Activated CD8-positive, alpha-beta memory T cell treated with anti-CD3 and anti-CD28 coated beads, Interleukin-2, amount 10 ng/mL, durations not matched to agents 7 days and 5 days (primary cell): ENCODE measurements at regions not wholly inside any gene's neighbourhood (a gene's known extent, or its start where the extent isn't known, plus 50 kb on each side); places are given as distances from the start of the nearest gene placed in this dataset.

Experiments used
- ATAC-seq: fragments of 150-1000 bp; cut with Tn5 transposase; one replicate; pipeline ENCODE4 v1.10.0; 2021; ENCODE audit warnings: moderate library complexity
- CTCF ChIA-PET: fragments of 350-600 bp; sonication (Branson Sonifier 250); formaldehyde crosslinking; loops from one replicate; lab custom pipeline; 2021; ENCODE audit warnings: antibody characterized with exemption; lab: Charles Lee
- DNase-seq: peaks from one replicate; pipeline ENCODE4 v3.0.0-alpha.2; 2020
- H3K27ac Mint-ChIP-seq: one replicate; pipeline ENCODE4 v1.8.0; 2021; ENCODE audit warnings: mild to moderate bottlenecking, mixed read lengths
- H3K27me3 Mint-ChIP-seq: one replicate; pipeline ENCODE4 v1.8.0; 2021; ENCODE audit warnings: mixed read lengths
- H3K36me3 Mint-ChIP-seq: one replicate; pipeline ENCODE4 v1.8.0; 2021; ENCODE audit warnings: mild to moderate bottlenecking, mixed read lengths
- H3K4me1 Mint-ChIP-seq: one replicate; pipeline ENCODE4 v1.8.0; 2021; ENCODE audit warnings: mixed read lengths
- H3K4me3 Mint-ChIP-seq: one replicate; pipeline ENCODE4 v1.8.0; 2021; ENCODE audit warnings: mild to moderate bottlenecking, moderate library complexity, mixed read lengths
- H3K9me3 Mint-ChIP-seq: one replicate; pipeline ENCODE4 v1.8.0; 2022; ENCODE audit warnings: low read depth, mixed read lengths

- peak; percentile 21 for ATAC-seq
- peaks cover 3% of the 10 kb centered on the region for H3K27me3 Mint-ChIP-seq
Observed at GRCh38 chr5:81852291-81853029, 101.6 kb upstream of the SSBP2 start.

DNA sequence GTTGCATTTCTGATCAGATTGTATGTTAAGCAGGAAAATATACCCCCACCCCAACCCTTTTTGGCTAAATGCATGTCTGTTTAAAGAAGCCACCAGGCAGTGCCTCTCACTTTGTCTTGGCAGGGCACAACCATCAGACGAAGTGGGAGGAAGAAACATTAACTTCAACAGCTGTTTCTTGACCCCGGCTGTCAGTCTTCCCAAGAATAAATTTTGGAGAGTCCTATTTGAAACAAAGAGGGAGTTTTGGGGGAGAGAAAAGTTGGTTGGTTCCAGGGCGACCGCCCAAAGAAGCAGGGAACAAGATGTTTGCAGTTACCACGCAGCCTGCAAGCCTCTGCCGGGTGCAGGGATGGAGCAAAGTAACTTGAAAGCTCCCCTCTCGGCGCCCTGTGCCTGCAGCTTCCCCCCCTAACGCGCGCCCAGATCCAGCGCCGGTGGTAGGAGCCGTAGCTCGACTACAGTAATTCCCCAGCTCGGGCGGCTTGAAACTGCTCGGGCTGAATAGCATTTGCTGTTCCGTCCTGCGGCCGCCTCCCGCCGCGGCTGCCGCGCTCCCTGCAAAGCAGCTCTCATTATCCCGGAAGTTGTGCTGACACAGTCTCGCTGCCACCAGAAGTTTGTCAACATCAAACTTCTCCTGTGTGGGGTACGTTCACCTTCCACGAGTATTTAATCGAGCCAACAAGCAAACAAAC is 100.7 kb upstream of the SSBP2 start:
- peak overlapping the region; percentile 93 for H3K27ac Mint-ChIP-seq
- peak overlapping the region; percentile 80 for H3K4me3 Mint-ChIP-seq
- ATAC-seq (peak; percentile 97), DNase-seq (peak; percentile 93)
- H3K9me3 Mint-ChIP-seq: no peaks in the 10 kb centered on the region
- peaks cover 2% of the 10 kb centered on the region for H3K36me3 Mint-ChIP-seq
- peaks cover 3% of the 10 kb centered on the region for H3K27me3 Mint-ChIP-seq
- H3K4me1 Mint-ChIP-seq: peaks cover 24% of the 10 kb centered on the region
- CTCF ChIA-PET: interaction anchor here (0.8 to 2.5 kb wide), 14 partner anchors 8 to 551 kb away, joined by 3 to 24 read pairs (median 4); partner anchors contain the start of gene SSBP2

More at GRCh38 chr5:81852291-81853029, 101.6 kb upstream of the SSBP2 start:
- Mint-ChIP-seq H3K36me3 (peaks cover 2% of the 10 kb centered on the region), H3K4me1 (peaks cover 24% of the 10 kb centered on the region), H3K4me3 (peak overlapping the region; percentile 80), H3K27ac (peak overlapping the region; percentile 70), H3K9me3 (no peaks in the 10 kb centered on the region)
- no peak for DNase-seq
- CTCF ChIA-PET: interaction anchor here (0.8 to 2.5 kb wide), 10 partner anchors 9 to 552 kb away, joined by 3 to 24 read pairs (median 5); partner anchors contain the start of gene SSBP2

DNA sequence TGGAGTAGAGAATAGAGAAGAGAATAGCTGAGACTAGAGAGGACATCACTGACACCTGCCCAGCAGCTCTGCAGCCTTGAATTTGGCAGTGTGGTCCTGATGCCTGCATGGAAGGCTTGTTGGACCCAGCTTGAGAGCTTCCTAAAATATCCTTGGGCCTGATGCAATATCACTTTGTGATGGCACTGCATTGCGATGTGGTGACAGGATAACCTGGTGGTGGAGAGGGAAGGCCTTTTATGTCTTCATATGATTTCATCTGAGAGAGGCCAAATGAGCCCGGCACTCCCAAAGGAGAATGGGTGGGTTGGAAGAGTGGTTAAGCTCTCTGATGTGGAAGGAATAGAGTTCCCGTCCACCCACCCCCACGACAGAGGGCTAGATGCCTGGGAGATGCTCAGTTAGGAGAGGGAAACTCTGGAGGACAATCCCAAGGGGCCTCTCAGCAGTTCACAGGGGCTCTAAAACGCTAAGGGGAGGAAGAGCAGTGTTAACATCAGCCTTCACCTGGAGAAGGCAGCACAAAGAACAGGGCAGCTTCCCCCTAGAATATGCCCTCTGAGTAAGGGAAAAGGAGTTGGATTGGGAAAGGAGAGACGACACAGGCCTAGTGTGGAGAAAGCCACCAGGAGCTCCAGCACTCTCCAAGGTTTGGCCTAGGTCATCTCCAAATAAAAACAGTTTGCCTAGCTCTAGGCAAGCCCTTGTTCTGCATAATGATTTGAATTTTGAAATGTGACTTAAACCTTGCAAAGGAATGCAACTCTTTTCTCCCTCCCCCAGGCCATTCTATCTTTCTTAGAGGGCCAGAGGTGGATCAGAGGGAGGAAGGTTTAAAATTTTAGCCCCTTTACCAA is 99.8 kb upstream of the SSBP2 start:
- Mint-ChIP-seq H3K4me3 (peak overlapping the region; percentile 80), H3K36me3 (peaks cover 2% of the 10 kb centered on the region), H3K9me3 (no peaks in the 10 kb centered on the region), H3K4me1 (peaks cover 24% of the 10 kb centered on the region), H3K27me3 (peaks cover 3% of the 10 kb centered on the region), H3K27ac (peak overlapping the region; percentile 93)
- DNase-seq: no peak
- CTCF ChIA-PET: interaction anchor here (1.1 to 2.5 kb wide), 11 partner anchors 8 to 550 kb away, joined by 3 to 24 read pairs (median 5); partner anchors contain the start of gene SSBP2
- ATAC-seq: no peak

GRCh38 chr5:81849770-81850367 is 99.0 kb upstream of the SSBP2 start:
- peaks cover 24% of the 10 kb centered on the region for H3K4me1 Mint-ChIP-seq
- H3K4me3 Mint-ChIP-seq: no peak overlapping the region
- H3K27me3 Mint-ChIP-seq: peaks cover 3% of the 10 kb centered on the region
- H3K9me3 Mint-ChIP-seq: no peaks in the 10 kb centered on the region
- CTCF ChIA-PET: interaction anchor here (1.5 to 2.0 kb wide), 2 partner anchors 12 to 99 kb away, joined by 5 to 6 read pairs; partner anchors contain the start of gene SSBP2
- ATAC-seq (no peak), DNase-seq (no peak)
- H3K36me3 Mint-ChIP-seq: peaks cover 2% of the 10 kb centered on the region
- H3K27ac Mint-ChIP-seq: no peak overlapping the region

GRCh38 chr5:81848362-81848880 is 97.5 kb upstream of the SSBP2 start:
- ATAC-seq (no peak), DNase-seq (no peak)
- Mint-ChIP-seq H3K4me1 (peaks cover 24% of the 10 kb centered on the region), H3K27me3 (peaks cover 3% of the 10 kb centered on the region), H3K36me3 (peaks cover 2% of the 10 kb centered on the region), H3K9me3 (no peaks in the 10 kb centered on the region), H3K27ac (no peak overlapping the region), H3K4me3 (no peak overlapping the region)
- CTCF ChIA-PET: interaction anchor here (1.5 to 2.0 kb wide), 2 partner anchors 10 to 97 kb away, joined by 5 to 6 read pairs; partner anchors contain the start of gene SSBP2

DNA sequence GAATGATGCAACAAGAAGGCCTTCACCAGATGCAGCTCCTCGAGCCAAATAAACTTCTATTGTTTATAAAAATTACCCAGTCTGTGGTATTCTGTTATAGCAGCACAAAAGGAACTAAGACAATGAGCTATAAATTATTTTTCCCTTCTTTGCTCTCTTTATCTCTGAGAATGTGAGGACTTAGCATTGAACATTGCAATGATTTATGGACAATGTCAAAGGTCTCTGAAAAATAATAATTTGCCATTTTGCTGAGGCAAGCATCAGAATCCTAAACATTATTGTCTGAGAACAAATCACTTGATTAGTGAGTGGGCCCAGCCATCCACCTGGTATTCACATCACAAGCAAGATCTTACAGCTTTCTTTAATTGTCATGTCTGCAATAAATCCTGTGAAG is 95.4 kb upstream of the SSBP2 start:
- Mint-ChIP-seq H3K27me3 (peaks cover 3% of the 10 kb centered on the region), H3K27ac (no peak overlapping the region), H3K36me3 (no peaks in the 10 kb centered on the region), H3K9me3 (no peaks in the 10 kb centered on the region), H3K4me1 (peaks cover 12% of the 10 kb centered on the region), H3K4me3 (no peak overlapping the region)
- CTCF ChIA-PET: no interaction called here
- DNase-seq: no peak
- ATAC-seq: no peak

GRCh38 chr5:81843845-81844244 is 92.9 kb upstream of the SSBP2 start:
- Mint-ChIP-seq H3K9me3 (no peaks in the 10 kb centered on the region), H3K27me3 (no peaks in the 10 kb centered on the region), H3K27ac (no peak overlapping the region), H3K4me1 (no peaks in the 10 kb centered on the region), H3K36me3 (no peaks in the 10 kb centered on the region), H3K4me3 (no peak overlapping the region)
- CTCF ChIA-PET: interaction anchor here (0.9 kb wide), 1 partner anchor 8 kb away, joined by 4 read pairs; no protein-coding TSS in a partner anchor
- ATAC-seq: no peak
- DNase-seq: no peak

GRCh38 chr5:81842795-81843398 is 92.0 kb upstream of the SSBP2 start:
- Mint-ChIP-seq H3K4me3 (no peak overlapping the region), H3K36me3 (no peaks in the 10 kb centered on the region), H3K9me3 (no peaks in the 10 kb centered on the region), H3K27me3 (no peaks in the 10 kb centered on the region), H3K4me1 (no peaks in the 10 kb centered on the region), H3K27ac (no peak overlapping the region)
- CTCF ChIA-PET: interaction anchor here (0.9 kb wide), 1 partner anchor 9 kb away, joined by 4 read pairs; no protein-coding TSS in a partner anchor
- ATAC-seq (no peak), DNase-seq (no peak)

GRCh38 chr5:81839034-81839433 is 88.1 kb upstream of the SSBP2 start:
- Mint-ChIP-seq H3K36me3 (no peaks in the 10 kb centered on the region), H3K27ac (no peak overlapping the region), H3K9me3 (no peaks in the 10 kb centered on the region), H3K4me3 (no peak overlapping the region), H3K4me1 (no peaks in the 10 kb centered on the region), H3K27me3 (no peaks in the 10 kb centered on the region)
- CTCF ChIA-PET: interaction anchor here (0.8 to 2.4 kb wide), 10 partner anchors 10 to 412 kb away, joined by 3 to 9 read pairs (median 4); partner anchors contain the start of gene SSBP2
- DNase-seq (no peak), ATAC-seq (no peak)

GRCh38 chr5:81838307-81838906 is 87.5 kb upstream of the SSBP2 start:
- Mint-ChIP-seq H3K36me3 (no peaks in the 10 kb centered on the region), H3K27me3 (no peaks in the 10 kb centered on the region), H3K9me3 (no peaks in the 10 kb centered on the region), H3K27ac (no peak overlapping the region), H3K4me1 (no peaks in the 10 kb centered on the region), H3K4me3 (no peak overlapping the region)
- DNase-seq (no peak), ATAC-seq (peak; percentile 63)
- CTCF ChIA-PET: interaction anchor here (0.8 to 2.4 kb wide), 9 partner anchors 11 to 412 kb away, joined by 3 to 9 read pairs (median 4); partner anchors contain the start of gene SSBP2

DNA sequence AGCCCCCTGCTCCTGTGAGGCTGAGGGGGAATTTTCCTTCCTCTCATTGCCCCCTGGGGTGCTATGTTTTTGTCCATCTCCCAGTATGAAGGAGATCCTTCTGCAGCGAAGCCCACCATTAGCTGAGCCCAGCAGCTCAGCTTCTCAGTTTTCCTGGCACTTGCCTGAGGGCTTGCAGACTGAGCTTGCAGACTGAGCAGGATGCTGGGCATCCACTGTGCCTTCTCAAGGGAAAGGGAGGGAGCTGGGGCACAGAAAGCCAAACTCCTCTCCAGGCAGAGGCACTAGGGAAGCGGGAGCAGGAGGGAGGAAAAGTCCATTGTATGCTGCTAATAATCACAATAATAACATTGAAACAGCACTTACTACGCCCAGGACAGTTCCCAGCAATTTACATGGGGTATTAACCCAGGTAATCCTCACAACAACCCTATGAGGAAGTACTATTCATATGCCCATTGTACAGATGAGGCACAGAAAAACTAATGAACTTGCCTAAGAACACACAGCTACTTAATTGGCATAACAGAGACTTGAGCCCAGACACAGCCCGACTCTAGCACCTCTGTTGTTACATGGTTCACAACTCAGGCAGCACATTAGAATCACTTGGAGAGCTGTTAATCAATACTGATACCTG is 86.9 kb upstream of the SSBP2 start:
- no peak for DNase-seq
- no peaks in the 10 kb centered on the region for H3K4me1 Mint-ChIP-seq

More for the DNA sequence above, 86.9 kb upstream of the SSBP2 start:
- Mint-ChIP-seq H3K36me3 (no peaks in the 10 kb centered on the region), H3K4me3 (no peak overlapping the region), H3K27ac (no peak overlapping the region), H3K9me3 (no peaks in the 10 kb centered on the region), H3K27me3 (no peaks in the 10 kb centered on the region)
- no peak for ATAC-seq
- CTCF ChIA-PET: interaction anchor here (1.3 to 2.4 kb wide), 8 partner anchors 10 to 411 kb away, joined by 3 to 9 read pairs (median 4); partner anchors contain the start of gene SSBP2
